ENCODE measurements at regions not wholly inside any gene's neighbourhood (a gene's known extent, or its start where the extent isn't known, plus 50 kb on each side); places are given as distances from the start of the nearest gene placed in this dataset.

GRCh38 chr10:45147000-45147399 lies 146.3 kb downstream of the ZNF22 start:
- DNase-seq (ENCODE audit: low spot score) = no peak
- Mint-ChIP-seq H3K27me3 (ENCODE audit: low read depth) (peaks cover 22% of the 10 kb centered on the region), H3K27ac (ENCODE audit: unreplicated experiment) (no peak overlapping the region), H3K9me3 (ENCODE audit: low read depth) (peaks cover 5% of the 10 kb centered on the region), H3K36me3 (ENCODE audit: low read depth) (no peaks in the 10 kb centered on the region), H3K4me1 (ENCODE audit: low read depth) (no peaks in the 10 kb centered on the region), H3K4me3 (ENCODE audit: unreplicated experiment) (no peak overlapping the region)
- TF ChIP-seq CTCF (IDR thresholded peaks at IDR 0.05) = no peak

GRCh38 chr10:45150997-45151396 lies 150.3 kb downstream of the ZNF22 start:
- Mint-ChIP-seq H3K27ac (ENCODE audit: unreplicated experiment) (no peak overlapping the region), H3K4me3 (ENCODE audit: unreplicated experiment) (no peak overlapping the region), H3K36me3 (ENCODE audit: low read depth) (no peaks in the 10 kb centered on the region), H3K4me1 (ENCODE audit: low read depth) (no peaks in the 10 kb centered on the region), H3K27me3 (ENCODE audit: low read depth) (peaks cover 15% of the 10 kb centered on the region), H3K9me3 (ENCODE audit: low read depth) (no peaks in the 10 kb centered on the region)
- TF ChIP-seq CTCF (IDR thresholded peaks at IDR 0.05) = no peak
- peak; percentile 57 for DNase-seq (ENCODE audit: low spot score)

GRCh38 chr10:45151467-45152214 lies 150.9 kb downstream of the ZNF22 start:
- Mint-ChIP-seq H3K27ac (ENCODE audit: unreplicated experiment) (no peak overlapping the region), H3K4me1 (ENCODE audit: low read depth) (no peaks in the 10 kb centered on the region), H3K27me3 (ENCODE audit: low read depth) (peaks cover 20% of the 10 kb centered on the region), H3K9me3 (ENCODE audit: low read depth) (no peaks in the 10 kb centered on the region), H3K4me3 (ENCODE audit: unreplicated experiment) (no peak overlapping the region), H3K36me3 (ENCODE audit: low read depth) (no peaks in the 10 kb centered on the region)
- peak; percentile 63 for DNase-seq (ENCODE audit: low spot score)
- TF ChIP-seq CTCF (IDR thresholded peaks at IDR 0.05) = no peak

- Mint-ChIP-seq H3K9me3 (ENCODE audit: low read depth) (no peaks in the 10 kb centered on the region), H3K27ac (ENCODE audit: unreplicated experiment) (no peak overlapping the region), H3K27me3 (ENCODE audit: low read depth) (peaks cover 16% of the 10 kb centered on the region), H3K4me3 (ENCODE audit: unreplicated experiment) (no peak overlapping the region), H3K4me1 (ENCODE audit: low read depth) (no peaks in the 10 kb centered on the region), H3K36me3 (ENCODE audit: low read depth) (no peaks in the 10 kb centered on the region)
- DNase-seq (ENCODE audit: low spot score) = no peak
- TF ChIP-seq CTCF (IDR thresholded peaks at IDR 0.05) = no peak
These were observed 152.0 kb downstream of the ZNF22 start for GRCh38 chr10:45152726-45153125.

GRCh38 chr10:45154502-45154901 lies 153.8 kb downstream of the ZNF22 start:
- no peak overlapping the region for H3K27ac Mint-ChIP-seq (ENCODE audit: unreplicated experiment)
- no peaks in the 10 kb centered on the region for H3K4me1 Mint-ChIP-seq (ENCODE audit: low read depth)
- TF ChIP-seq CTCF (IDR thresholded peaks at IDR 0.05) = no peak
- H3K27me3 Mint-ChIP-seq (ENCODE audit: low read depth) = peaks cover 14% of the 10 kb centered on the region
- no peak for DNase-seq (ENCODE audit: low spot score)
- H3K9me3 Mint-ChIP-seq (ENCODE audit: low read depth) = no peaks in the 10 kb centered on the region
- H3K4me3 Mint-ChIP-seq (ENCODE audit: unreplicated experiment) = no peak overlapping the region
- no peaks in the 10 kb centered on the region for H3K36me3 Mint-ChIP-seq (ENCODE audit: low read depth)

Measured in chondrocyte (in vitro differentiated cells).